Activated CD8-positive, alpha-beta memory T cell treated with anti-CD3 and anti-CD28 coated beads, Interleukin-2, amount 50 U/mL, for 48 hours (primary cell): ENCODE measurements at regions not wholly inside any gene's neighbourhood (a gene's known extent, or its start where the extent isn't known, plus 50 kb on each side); places are given as distances from the start of the nearest gene placed in this dataset.

ENCODE experiments used
- DNase-seq: peaks from one replicate; pipeline ENCODE4 v3.0.0-alpha.2; 2020

DNA sequence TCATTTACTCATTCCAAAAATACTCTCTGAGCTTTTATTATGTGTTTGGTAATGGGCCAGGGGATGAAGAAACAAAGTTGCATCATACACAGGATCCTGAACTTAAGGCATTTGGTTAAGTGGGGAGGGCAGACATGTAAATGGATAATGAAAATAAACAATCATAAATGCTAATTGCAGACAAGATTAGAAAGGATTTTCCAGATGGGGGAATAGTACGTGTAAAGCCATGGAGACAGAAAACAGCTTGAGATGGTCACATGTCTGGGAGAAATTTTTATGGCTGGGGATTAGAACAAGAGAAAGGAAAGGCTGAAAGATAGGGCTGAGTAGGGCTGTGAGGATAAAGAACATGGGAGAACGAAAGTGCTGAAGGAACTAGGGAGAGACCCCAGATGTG lies 534.3 kb upstream of the LARGE1 start:
- DNase-seq = no peak

DNA sequence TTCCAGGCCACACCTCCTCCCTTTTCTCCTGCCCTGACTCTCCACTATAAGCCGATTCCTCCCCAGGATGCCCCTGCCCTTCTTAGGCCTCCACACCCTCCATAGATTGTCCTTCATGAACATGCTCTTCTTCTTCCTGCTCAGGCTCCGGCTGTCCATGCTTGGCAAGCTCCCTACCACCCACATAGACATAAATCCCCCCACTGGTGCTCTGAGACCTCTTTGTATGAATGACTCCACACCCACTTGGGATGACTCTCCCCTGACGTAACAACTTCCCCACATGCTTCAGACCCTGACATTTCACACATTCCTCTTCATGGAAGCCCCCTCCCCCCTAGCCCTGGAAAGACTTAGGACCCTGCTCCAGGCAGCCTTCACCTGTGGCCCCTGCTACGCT lies 542.5 kb upstream of the LARGE1 start:
- DNase-seq = no peak

DNA sequence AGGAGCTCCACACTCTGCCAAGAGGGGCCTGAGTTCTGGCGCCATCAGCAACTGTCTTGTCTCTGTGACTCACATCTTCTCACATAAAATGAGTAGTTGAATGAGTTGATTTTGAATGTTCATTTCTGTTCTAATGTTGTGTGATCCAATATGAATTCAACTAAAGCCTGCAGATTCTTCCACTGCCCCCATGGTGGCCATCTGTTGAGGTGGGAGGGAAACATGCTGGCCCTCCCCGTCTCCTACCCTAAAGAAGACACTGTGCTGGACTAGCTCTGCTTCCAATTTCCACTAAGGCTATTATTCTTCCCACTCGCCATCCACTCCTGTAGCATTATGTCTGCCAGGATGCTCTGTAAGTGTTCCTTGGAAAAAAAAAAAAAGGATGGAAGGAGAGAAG lies 555.6 kb upstream of the LARGE1 start:
- DNase-seq = no peak

DNA sequence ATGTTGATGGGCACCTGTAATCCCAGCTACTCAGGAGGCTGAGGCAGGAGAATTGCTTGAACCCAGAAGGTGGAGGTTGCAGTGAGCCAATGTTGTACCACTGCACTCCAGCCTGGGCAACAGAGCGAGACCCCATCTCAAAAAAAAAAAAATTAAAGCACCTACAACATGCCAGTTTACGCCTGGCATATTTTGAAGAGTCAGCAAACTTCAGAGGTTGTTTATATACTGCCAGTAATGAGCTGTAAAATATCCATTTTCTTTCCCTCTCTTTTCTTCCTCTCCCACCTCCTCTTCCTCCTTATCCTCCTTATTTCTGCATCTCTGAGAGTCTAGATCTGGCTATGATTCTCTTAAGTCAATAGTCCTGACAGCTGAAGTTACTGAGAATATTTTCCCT lies 556.5 kb upstream of the LARGE1 start:
- no peak for DNase-seq

DNA sequence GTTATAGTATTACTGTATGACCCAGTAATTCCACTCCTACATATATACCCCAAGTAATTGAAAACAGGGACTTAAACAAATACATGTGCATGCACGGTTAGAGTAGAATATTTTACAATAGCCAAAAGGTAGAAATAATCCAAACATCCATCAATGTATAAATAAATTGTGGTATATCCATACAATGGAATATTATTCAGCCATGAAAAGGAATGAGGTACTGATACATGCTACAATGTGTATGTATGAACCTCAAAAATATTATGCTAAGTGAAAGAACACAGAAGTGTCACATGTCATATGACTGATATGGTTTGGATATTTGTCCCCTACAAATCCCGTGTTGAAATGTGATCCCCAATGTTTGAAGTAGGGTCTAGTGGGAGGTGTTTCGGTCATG lies 560.8 kb upstream of the LARGE1 start:
- DNase-seq = no peak

DNA sequence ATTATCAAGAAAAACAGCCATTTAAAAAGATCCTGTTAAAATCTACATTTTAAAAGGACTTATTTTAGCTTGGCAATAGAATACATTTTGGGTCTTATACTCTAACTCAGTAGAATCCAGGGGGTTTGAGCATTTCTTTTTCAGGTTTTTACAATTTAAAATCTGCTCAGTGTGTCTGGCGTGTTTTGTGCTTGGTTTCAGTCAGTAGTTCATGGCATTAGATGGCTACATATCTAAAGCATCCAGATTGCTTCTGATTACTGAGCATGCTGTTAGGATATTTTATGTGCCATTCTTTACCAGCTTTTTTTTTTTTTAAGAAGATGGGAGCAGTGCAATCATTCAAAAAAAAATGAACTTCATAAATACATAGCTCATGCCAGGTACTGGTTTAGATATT lies 566.1 kb upstream of the LARGE1 start:
- DNase-seq = no peak

DNA sequence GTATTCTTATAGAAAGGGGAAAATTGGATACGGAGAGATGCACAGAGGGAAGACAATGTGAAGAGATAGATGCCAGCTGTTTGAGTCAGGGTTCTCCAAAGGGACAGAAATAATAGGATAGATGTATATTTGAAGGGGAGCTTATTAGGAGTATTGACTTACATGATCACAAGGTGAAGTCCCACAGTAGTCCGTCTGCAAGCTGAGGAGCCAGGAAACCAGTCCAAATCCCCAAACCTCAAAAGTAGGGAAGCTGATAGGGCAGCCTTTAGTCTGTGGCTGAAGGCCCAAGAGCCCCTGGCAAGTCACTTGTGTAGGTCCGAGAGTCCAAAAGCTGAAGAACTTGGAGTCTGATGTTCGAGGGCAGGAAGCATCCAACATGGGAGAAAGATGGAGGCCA lies 569.6 kb upstream of the LARGE1 start:
- DNase-seq = no peak

DNA sequence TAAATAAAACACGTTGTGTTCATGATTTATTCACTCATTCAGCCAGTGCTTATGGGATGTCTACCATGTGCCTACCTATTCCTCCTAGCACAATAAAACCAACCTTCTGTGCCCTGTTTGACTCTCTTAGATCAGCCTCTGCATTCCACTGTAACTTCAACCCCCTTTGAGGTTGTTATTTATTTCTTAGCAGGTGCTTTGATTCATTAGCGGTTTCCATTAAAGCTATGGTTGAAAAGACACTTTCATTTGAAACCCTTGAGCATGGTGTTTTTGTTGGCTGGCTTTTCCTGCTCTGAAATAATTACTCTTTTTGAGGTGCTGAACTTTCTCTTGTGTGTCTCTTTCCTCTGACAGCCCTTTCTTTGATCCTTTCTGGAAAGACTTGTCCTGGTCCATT lies 570.6 kb upstream of the LARGE1 start:
- DNase-seq = no peak

DNA sequence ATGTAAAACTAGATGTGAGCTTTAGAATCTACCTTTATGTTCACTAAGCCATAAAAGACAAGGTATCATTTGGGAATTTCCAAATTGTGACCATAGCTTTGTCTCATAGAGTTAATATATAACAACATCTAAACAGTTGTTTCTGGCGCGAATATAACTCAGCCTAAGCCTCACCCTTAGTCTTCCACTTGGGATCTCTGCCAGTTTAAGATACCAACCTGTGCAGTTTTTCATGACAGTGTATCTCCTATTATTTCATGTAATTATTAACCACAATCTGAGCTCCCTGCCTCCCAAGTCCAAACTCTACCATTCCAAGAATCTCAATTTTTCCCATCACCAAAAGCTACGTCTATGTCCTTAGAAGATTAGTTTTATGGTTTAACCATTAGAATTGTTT lies 572.5 kb upstream of the ISX start:
- DNase-seq = no peak

DNA sequence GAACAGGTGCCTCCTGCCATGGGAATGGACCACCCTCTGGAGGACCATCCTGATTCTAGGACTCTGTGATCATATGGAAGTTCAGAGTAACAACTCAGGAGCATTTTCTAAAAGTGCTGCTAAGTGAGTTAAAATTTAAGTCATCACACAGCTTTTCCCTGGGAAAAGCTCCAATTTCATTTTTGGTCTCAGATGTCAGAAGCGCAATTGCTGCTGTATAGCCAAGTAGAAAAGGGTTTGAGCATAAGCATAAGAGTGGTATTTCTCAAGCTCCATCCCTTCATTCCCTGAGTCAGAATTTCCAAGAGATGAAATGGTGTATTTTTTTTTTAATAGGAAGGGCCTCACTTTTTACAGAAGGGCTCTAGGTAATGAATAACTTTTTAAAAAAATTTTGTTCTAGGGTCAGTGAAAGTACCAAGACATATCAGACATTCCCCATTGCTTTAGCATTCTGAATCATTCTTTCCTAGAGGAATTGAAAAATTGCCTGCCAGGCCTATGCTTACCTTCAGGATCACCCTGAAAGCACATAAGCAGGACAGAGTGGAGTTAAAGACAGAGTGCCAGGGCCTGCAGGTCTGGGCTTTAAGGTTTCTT lies 564.5 kb upstream of the ISX start:
- DNase-seq = no peak

DNA sequence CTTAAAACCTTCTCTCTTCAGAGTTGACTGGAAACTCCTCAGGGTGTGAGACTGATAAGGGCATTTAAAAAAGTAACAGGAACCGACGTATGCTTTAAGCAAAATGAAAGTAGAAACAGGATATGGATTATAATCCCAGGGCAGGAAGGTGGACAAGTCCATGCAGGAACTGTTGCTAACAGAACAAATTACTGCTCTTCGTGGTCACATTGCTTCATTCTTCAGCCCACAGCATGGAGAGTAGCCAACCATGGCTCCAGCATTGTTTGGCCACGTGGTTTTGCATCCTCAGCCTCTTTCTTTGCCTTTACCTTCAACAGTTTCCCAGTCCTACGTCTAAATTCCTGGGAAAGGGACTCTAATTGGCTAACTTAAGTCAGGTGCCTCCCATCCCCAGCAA lies 563.1 kb upstream of the ISX start:
- DNase-seq = no peak

DNA sequence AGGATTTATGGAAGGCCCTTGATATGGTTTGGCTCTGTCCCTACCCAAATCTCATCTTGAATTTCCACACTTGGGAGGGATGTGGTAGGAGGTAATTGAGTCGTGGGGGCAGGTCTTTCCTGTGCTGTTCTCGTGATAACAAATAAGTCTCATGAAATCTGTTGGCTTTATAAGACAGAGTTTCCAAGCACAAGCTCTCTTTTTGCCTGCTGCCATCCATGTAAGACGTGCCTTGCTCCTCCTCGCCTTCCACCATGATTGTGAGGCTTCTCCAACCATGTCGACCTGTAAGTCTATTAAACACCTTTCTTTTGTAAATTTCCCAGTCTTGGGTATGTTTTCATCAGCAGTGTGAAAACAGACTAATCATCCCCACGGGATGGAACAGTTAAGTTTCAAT lies 557.2 kb upstream of the ISX start:
- DNase-seq = no peak

DNA sequence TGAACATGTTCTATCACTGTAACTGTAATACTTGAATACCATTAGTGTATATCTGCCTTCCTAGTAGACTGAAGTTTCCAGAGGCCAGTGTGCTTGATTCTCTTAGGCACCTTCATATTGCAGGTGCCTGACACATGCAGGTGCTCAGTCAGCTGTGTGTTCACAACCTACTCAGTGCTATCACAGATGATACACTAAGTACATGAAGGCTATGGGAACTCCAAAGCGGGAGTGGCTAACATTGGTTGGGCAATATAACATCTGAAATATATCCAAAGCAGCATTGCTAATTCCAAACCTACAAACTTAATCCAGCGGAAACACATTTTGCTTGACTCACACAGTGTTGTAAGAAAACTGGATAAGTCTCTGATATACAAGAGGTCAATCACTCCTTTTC lies 539.3 kb upstream of the ISX start:
- no peak for DNase-seq

DNA sequence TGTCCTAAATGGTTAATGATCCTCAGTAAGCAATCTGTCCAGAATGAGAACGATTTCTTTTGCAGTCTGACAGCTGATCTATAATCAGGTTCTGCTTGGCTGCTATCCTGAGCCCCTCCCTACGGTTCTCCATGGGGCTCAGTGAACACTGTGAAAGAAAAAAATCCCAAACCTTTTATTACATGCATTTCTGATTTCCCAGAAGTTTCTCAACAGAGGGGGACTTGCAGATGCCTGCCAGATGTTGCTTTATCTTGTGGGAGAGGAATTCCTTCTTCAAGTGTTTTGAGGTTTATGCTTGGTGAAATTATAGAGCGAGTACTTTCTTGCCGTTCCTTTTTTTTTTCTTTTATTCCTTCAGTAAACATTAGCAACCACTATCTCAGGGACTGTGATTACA lies 531.9 kb upstream of the ISX start:
- DNase-seq = no peak

DNA sequence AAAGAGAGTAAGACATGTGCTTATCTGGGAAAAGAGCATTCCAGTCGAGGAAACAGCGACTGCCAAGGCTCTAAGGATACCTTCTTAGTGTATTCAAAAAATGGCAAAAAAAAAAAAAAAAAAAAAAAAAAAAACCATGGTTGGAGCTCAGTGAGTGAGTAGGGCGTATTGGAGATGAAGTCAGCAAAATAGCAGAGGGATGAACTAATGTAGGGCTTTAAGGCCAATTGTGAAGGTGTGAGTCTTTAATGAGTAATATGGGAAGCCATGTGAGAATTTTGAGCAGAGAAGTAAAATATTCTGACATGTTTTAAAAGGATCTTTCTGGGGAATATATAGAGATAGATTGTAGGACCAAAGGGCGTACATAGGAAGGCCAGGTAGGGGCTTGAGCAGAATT lies 498.6 kb upstream of the ISX start:
- no peak for DNase-seq

DNA sequence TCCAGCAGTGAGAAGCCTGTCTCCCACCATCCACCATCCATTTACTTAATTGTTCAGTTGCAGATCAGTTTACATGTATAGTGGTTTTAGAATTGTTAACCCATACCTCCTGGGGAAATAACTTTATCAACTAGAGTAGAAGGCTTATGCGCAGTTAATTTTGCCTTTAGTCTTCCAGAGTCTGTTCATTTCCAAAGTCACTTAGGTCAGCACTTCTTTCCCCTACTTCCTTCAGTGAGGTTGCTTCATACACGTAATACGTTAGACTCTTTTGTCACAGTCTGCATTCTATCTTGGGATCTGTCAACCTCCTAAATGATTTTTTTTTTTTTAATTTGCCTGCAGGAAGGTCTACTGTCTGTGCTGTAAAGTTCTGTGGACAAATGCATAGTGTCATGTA lies 495.6 kb upstream of the ISX start:
- no peak for DNase-seq

DNA sequence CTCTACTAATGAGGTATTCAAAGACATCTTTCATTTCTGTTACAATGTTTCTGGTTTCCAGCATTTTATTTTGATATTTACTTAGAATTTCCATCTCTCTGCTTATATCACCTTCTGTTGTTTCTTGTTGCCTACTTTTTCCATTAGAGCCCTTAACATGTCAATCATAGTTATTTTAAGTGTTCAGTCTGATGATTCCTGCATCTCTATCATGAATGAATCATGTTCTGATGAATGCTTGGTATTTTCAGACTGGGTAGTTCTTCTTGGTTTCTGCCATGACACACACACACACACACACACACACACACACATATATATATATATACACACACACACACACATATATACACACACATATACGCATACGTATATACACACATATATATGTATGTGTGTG lies 486.4 kb upstream of the ISX start:
- DNase-seq = no peak

DNA sequence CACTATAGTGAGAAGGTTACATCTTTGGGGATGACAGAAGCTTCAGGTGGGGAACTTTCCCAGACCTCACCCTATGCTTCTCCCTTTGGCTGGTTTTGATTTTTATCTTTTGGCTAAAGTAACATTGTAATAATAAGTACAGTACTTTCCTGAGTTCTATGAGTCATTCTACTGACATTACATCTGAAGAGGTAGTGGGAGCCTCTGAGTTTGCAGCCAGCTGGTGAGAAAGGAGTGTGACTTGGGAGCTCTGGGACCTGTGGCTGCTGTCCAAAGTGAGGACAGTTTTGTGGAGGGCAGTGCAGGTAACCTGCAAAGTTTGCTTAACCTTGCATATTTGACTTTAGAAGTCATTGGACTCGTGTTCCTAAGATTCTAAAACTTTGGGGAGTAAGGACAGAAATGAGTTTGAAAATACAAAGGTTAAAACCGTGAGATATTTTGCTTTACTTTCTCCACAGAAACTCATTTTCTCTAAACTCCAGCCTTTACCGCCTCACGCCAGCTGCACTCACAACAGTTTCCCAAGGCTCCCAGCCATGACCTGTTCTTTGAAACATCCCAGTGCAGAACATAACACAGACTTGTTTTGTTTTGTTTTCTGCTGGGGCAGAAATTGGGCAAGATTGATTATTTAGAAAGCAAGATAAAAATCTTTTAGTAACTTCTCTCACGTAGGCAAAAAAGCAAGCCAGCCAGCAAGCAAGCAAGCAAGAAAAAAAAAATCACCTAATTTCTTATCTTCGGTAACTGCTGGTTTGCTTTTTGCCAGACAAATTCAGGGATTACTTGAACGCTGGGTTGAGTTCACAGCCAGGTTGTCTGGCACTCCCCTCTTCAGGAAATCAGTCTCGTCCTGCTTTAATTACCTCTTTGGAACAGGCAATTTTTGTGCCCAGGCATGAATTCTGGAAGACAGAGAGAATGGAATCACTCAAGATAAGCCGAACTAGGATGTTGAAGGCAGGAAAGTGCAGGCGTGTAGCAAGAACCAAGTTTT lies 478.3 kb upstream of the ISX start:
- no peak for DNase-seq

DNA sequence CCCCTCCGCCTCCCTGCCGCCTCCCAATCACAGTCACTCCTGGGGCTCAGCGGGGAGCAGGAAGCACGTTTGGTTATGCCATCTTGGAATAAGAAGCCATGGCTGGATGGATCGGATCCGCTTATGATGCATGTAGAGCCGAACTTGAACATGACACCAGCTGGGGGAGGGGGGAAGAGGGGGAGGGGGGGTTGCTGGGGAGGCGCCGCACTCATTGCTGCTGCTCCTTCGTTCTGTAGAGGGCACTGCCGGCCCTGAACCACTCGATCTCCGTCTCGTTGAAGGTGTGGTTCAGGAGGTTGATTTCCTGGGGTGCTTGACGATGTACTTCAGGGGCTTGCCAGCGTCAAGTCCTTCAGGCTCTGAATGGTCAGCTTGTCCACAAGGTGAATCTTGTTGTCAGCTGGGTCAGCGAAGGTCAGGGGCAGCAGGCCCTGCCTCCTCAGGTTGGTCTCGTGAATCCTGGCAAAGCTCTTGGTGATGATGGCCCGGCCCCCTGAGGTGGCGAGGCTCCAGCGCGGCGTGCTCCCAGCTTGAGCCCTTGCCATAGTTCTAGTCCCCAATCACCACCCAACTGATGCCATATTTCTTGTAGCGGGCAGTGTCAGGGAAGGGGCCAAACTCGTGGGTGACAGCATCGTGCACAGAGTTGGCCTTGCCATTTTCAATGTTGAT lies 476.9 kb upstream of the ISX start:
- DNase-seq = no peak

DNA sequence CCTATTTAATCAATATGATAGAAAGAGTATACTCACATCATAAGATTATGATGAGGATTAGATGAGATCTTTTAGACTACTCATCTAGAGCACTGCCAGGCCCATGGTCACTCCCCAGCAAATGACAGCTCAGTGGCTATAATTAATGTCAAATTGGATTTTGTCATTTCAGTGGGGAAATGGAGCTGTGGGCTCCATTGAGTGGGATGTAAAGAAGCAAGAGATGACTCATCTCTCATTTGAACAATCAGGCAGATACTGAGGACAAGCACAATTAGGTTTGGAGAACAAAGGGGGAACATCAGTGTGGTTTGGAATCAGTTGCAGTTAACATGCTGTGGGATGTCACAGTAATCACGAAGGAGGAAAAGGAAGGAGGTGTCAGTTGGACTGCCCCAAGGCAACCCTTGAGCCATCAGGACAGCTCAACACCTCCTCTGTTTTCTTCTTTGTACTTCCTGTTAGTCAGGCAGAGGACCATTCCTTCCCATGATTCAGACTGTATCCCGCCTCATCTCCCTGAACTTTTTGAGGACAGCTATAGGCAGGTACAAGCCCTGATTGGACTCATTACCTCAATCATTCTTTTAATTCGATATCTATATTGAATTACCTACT lies 473.7 kb upstream of the ISX start:
- no peak for DNase-seq

DNA sequence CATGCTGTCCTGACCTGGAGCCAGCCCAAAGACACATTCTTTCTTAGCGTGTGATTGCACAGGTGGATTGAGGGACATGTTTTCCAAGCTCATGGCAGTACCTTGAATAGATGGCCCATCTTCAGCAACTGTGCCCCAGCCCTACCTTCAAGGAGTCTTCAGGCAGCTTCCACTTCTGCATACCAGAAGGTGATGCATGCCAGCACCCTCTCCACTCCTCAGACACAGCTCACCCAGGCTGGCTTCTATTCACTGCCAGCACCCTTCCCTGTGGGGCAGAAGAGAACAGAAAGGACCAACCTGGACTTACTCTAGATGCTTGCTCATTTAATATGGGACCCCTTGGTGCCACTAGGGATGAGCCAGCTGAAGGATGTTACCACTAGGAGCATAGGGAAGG lies 466.4 kb upstream of the ISX start:
- DNase-seq = no peak

DNA sequence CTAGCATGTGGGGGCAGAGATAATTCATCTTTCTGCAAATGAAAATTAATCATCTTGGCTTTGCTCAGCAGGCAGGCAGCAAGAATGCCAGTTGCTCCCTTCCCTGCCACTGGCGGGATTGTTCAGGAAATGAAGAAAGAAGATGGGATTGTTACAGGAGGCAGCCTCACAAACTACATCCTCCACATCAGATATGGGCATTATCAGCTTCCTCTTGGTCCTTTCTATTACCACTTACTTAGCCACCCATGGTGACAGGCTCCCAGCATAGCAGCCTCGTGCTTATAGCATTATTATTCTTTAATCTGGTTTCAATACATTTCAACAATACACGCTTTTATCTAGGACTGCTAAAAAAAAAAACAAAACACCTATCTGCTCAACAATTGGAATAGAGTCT lies 461.6 kb upstream of the ISX start:
- no peak for DNase-seq

DNA sequence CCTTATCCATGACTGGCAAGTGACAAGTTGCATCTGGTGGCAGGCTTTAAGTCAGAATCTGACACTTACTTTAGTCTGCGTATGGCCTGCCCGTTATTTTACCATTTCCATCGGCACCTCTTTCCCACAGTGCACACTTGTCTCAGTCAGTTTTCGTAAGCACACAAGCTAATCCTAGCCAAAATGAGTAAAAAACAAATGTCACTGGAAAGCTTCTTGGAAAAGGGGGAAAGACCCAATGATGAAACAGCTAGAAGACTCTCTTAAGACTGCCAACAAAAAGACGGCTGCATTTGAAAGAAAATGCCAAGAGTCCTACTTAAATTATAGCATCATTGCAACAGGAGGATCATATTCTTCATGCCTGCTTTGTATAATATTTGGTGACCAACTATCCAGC lies 457.9 kb upstream of the ISX start:
- no peak for DNase-seq
